GM19328 (cell line): ENCODE measurements at regions not wholly inside any gene's neighbourhood (a gene's known extent, or its start where the extent isn't known, plus 50 kb on each side); places are given as distances from the start of the nearest gene placed in this dataset.

Source experiments
- ATAC-seq: cut with Tn5 transposase; IDR thresholded peaks from one replicate; pipeline ENCODE4 v1.9.1; 2021; ENCODE audit warnings: mild to moderate bottlenecking, moderate library complexity; ENCODE audit not compliant: unreplicated experiment

- no peak for ATAC-seq
Measured at GRCh38 chr6:23280437-23280836, 711.1 kb downstream of the HDGFL1 start.

DNA sequence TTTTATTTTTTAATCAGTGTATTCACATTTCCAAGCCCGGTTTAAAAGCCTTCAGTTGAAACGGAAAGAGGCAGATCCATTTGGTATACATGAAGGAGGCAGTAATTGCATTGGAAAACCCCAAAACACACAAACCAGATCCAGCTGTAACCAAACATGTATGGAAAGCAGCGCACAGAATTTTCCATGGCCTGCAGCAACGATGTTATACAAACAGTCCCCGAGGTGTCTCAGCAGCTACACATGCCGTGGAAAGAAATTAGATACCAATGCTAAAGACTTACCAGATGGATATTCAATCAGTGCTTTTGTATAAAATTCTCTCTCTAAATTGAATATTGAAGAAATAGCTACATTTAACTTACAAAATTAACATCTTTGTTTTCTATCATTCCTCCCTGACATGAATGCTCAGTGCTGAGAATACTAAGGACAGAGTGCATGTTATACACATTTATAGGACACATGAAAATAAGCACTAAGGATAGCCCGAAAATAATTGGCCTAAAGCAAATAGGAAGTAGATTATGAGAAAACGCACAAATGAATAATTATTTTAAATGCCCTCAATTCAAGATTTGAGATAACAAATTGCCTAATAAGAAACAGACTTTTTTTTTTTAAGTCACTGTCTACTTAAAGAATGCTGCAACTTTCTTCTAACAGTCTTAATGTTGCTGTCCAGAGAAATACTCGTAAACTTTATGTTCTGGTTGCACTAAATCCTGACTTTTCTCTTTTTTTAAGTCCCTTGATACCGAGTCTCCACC lies 713.1 kb downstream of the HDGFL1 start:
- no peak for ATAC-seq

GRCh38 chr6:23293653-23294052 lies 724.3 kb downstream of the HDGFL1 start:
- no peak for ATAC-seq

GRCh38 chr6:23301556-23301955 lies 732.2 kb downstream of the HDGFL1 start:
- no peak for ATAC-seq

- no peak for ATAC-seq
Measured at GRCh38 chr6:23302514-23302913, 733.1 kb downstream of the HDGFL1 start.

DNA sequence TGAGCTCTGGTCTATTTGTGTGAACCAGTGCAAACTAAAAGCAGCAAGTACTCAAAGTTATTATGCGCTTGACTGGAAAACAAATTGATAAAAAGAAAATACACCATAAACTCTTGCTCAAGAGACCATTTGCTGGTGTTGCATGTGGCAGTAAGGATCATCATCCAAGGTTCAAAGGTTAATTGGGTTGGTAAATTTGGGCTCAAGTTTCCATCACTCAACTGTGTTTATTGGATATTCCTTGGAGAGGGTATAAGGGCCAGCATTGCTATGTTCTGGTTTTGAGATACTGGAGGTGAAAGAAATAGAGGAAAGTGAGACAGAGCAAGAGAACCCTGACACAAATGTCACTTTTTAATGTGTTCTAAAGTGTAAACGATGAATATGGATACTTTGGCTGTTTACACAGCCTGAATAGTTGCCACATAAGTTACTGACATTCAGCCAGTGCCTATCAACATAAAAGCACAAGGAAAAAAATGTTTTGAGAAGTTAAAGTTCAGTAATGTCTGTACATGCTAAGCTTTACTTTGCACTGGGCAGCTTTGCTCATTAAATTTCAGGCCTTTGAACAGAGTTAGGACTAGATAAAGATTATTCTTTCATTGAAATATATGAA lies 736.1 kb downstream of the HDGFL1 start:
- ATAC-seq: no peak

- ATAC-seq: no peak
Measured at GRCh38 chr6:23306251-23306950, 737.0 kb downstream of the HDGFL1 start.

DNA sequence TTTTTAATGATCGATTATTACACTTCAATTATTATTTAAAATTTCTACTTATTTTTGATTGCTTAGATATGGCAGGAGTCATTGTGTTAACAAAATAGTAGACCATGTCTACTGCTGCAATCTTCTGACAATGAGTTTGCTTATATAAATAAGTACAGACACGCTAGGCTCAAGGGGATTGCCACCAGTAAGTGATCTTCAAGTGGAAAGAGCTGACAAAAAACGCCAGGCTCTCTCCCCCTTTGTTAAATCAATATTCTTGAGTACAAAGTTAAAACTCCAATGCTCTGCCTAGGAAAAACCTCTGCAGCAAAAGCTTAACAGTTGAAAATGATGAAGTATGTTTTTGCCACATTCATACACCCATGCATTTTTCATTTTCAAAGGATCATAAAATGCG lies 738.1 kb downstream of the HDGFL1 start:
- no peak for ATAC-seq

DNA sequence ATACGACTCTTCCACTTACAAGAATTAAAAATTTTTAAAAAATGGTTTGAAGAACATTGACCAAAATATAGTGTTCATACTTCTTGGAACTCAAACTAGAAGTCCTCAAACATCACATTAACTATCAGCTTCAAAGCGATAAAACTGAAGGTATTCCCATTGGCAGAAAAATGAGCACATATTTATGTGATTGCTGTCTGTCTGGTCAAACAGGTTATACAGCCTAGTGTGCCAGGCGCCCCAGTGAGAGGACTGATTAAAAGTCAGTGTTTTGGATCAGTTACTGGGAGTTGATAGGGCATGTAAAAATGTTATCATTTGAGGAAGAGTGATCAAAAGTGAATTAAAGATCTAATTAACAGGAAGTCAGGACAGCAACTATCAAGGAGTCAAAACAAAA lies 738.8 kb downstream of the HDGFL1 start:
- no peak for ATAC-seq

DNA sequence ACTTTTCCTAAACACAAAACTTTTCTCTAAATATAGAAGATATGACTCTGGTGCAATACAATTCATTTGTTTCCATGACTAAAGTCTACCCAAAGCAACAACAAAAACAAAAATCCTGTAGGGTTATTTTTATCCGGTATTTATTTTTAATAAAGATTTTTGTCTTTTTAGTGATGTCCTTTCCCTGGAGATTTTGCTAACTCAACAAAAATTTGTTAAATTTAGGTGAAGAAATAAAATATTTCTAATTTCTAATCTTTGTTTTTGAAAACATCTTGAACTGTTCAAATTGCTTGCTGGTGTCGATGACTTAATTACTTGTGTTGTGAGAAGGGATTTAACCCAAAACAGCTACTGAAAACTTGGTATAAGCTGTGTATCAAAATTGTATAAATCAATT lies 741.8 kb downstream of the HDGFL1 start:
- no peak for ATAC-seq

DNA sequence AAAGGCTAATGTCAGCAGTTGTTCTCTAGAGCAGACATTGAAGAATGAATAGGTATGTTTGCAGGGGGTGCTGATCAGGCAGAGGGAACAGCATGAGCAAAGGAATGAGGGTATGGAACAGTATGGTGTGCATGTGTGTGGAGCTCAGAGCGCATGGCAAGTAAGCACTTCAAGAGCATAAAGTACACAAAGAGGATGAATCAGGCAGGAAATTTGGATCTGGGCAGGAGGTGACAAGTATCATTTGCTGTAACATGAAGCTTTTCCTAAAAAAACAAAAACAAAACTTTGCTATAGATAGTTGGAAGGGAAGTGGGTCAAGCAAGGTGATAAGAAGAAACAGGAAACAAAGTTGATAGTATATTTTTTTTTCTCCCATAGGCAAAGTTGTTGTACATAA lies 746.8 kb downstream of the HDGFL1 start:
- no peak for ATAC-seq

- no peak for ATAC-seq
Measured at GRCh38 chr6:23316931-23317330, 747.6 kb downstream of the HDGFL1 start.

DNA sequence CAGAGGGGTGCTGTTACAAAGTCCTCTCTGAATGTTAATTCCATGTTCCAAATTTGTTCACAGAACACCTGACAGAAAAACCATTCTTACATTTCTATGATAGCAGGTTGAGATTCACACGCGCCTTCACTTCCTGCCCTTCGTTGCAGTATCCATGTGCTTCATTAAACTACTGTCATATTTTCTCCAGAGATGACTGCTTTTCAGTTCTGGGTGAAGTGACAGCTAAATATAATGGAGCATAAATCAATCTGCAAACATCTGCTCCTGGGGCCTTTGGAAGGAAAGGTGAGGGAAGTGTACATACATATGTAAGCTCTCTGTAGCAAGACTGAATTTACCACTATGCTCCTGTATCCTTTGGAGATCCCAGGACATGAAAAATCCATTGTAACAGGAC lies 750.2 kb downstream of the HDGFL1 start:
- ATAC-seq: no peak

DNA sequence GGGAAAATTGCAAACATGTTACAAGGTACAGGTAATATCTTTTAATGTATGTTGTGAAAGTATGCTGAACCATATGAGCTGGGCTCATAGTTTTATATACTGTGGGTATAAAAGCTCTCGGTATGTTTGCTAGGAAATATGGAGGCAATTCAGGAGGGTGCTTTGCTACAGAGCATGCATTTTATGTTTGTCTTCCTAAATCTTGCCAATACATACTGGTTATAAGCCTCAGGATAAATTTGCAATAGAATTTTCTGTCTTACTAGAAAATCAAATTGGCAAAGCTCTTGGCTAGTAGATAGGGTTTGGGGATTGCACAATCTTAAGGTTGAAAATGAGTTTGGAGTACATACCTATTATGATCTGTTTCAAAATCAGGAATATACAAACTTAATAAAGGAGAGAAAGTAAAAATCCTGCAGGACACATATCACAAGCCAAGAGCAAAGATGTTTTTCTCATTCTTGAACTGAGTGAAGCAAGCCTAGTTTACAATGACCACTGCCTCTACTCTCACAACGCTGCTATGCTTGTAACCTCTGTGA lies 751.2 kb downstream of the HDGFL1 start:
- ATAC-seq: no peak

DNA sequence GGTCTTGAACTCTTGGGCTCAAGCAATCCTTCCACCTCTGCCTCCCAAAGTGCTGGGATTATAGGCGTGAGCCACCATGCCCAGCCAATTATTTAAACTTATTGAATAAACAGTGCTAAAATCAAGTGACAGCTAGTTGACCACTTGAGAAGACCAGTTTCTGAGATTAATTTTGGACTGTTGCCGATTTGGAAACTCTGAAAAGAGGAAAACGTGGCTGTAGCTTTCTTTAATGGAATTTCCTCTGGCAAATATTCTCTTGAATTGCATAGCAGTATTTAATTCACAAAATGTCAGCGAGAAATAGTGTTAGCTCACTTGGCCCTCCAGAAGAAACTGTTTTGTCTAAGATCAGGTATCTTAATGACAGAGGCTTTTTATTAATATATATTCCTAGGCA lies 754.5 kb downstream of the HDGFL1 start:
- no peak for ATAC-seq

DNA sequence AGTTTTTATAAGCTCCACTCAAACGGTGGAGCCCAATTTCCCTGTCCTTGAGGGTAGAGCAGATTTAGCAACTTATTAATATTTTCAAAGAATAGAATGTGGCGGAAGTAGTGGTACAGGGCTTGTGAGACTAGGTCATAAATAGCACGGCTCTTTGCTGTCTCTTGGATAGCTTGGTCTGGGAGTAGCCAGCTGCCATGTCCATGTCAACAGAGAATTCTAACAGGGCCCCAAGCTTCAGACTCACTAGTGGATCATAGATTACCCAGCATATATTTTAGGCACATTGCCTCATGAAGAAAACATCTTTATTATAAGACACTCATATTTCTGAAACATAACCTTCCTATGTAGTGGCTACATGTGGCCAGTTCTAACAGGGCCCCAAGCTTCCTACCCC lies 755.7 kb downstream of the HDGFL1 start:
- no peak for ATAC-seq

GRCh38 chr6:23327621-23328020 lies 758.3 kb downstream of the HDGFL1 start:
- no peak for ATAC-seq

GRCh38 chr6:23329086-23329485 lies 759.7 kb downstream of the HDGFL1 start:
- ATAC-seq: no peak

- no peak for ATAC-seq
Measured at GRCh38 chr6:23330632-23331031, 761.3 kb downstream of the HDGFL1 start.

- ATAC-seq: no peak
Measured at GRCh38 chr6:23334360-23334759, 765.0 kb downstream of the HDGFL1 start.

GRCh38 chr6:23335894-23336293 lies 766.5 kb downstream of the HDGFL1 start:
- ATAC-seq: no peak

GRCh38 chr6:23339268-23339667 lies 769.9 kb downstream of the HDGFL1 start:
- no peak for ATAC-seq
